ENCODE measurements at regions not wholly inside any gene's neighbourhood (a gene's known extent, or its start where the extent isn't known, plus 50 kb on each side); places are given as distances from the start of the nearest gene placed in this dataset.
"Not testable (repeated sequence)": the region's sequence is repeated elsewhere in the genome, so short reads cannot be mapped to it uniquely, and the experiment has no call there.

GRCh38 chr4:146112389-146112788 is 63.1 kb upstream of the LSM6 start:
- no peak for DNase-seq (ENCODE audit: low read depth)
- H3K4me3 ChIP-seq (ENCODE audit: low read depth, low read length), result no peak overlapping the region
- no peak for TF ChIP-seq CTCF (conservative IDR thresholded peaks at IDR 0.05; ENCODE audit: low read depth, low read length)

DNA sequence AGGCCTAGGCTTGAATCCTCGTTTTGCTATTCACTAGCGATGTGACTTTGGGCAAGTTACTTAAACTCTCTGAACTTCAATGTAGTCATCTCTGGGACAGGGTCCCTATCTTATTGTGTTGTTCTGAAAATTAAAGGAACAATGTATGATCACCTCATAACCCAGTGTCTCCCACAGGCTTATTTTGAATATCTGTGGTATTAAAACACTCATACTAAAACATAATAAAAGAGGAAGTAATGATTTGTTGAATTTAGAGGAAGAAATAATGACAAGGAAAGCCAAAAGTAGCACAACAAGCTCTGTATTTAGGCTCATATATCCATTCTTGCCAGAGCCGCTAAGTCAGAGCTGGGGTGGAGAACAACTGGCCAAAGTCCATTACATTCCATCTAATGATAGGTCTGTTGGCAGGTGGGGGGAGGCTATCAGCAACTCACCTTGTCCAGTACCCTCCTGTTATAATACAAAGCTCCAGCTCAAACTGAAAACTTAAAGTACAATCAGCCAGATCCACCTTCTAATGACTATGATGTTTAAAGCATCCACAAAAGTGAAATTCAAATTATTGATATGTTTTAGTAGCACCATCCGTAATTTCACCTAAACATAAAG is 64.5 kb upstream of the LSM6 start:
- DNase-seq (ENCODE audit: low read depth), result no peak
- no peak overlapping the region for H3K4me3 ChIP-seq (ENCODE audit: low read depth, low read length)
- TF ChIP-seq CTCF (conservative IDR thresholded peaks at IDR 0.05; ENCODE audit: low read depth, low read length), result no peak

GRCh38 chr4:146108756-146109155 is 66.8 kb upstream of the LSM6 start:
- H3K4me3 ChIP-seq (ENCODE audit: low read depth, low read length), result no peak overlapping the region
- DNase-seq (ENCODE audit: low read depth), result no peak
- TF ChIP-seq CTCF (conservative IDR thresholded peaks at IDR 0.05; ENCODE audit: low read depth, low read length), result no peak

- DNase-seq (ENCODE audit: low read depth), result no peak
- no peak for TF ChIP-seq CTCF (conservative IDR thresholded peaks at IDR 0.05; ENCODE audit: low read depth, low read length)
- H3K4me3 ChIP-seq (ENCODE audit: low read depth, low read length), result no peak overlapping the region
Observed at GRCh38 chr4:146107587-146108240, 67.8 kb upstream of the LSM6 start.

- no peak for TF ChIP-seq CTCF (conservative IDR thresholded peaks at IDR 0.05; ENCODE audit: low read depth, low read length)
- no peak overlapping the region for H3K4me3 ChIP-seq (ENCODE audit: low read depth, low read length)
- no peak for DNase-seq (ENCODE audit: low read depth)
Observed at GRCh38 chr4:146105464-146105863, 70.1 kb upstream of the LSM6 start.

GRCh38 chr4:146104541-146104940 is 71.0 kb upstream of the LSM6 start:
- TF ChIP-seq CTCF (conservative IDR thresholded peaks at IDR 0.05; ENCODE audit: low read depth, low read length), result no peak
- H3K4me3 ChIP-seq (ENCODE audit: low read depth, low read length), result no peak overlapping the region
- no peak for DNase-seq (ENCODE audit: low read depth)

DNA sequence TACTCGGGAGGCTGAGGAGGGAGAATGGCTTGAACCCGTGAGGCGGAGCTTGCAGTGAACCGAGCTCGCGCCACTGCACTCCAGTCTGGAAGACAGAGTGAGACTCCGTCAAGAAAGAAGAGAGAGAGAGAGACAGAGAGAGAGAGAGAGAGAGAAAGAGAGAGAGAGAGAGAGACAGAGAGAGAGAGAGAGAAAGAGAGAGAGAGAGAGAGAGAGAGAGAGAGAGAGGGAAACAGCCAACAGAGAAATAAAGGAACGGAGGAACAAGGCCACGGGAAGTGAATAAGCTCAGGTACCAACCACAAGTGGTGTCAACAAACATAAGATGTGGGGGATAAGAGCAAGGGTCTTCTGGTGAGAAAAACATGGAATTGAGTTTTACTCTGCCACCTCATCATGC is 71.5 kb upstream of the LSM6 start:
- not testable (repeated sequence) for DNase-seq (ENCODE audit: low read depth); H3K4me3 ChIP-seq (ENCODE audit: low read depth, low read length)

Data from epithelial cell of proximal tubule (primary cell).